GM18861 (cell line): ENCODE measurements at regions not wholly inside any gene's neighbourhood (a gene's known extent, or its start where the extent isn't known, plus 50 kb on each side); places are given as distances from the start of the nearest gene placed in this dataset.
"Not testable (repeated sequence)": the region's sequence is repeated elsewhere in the genome, so short reads cannot be mapped to it uniquely, and the experiment has no call there.

Experiments
- ATAC-seq: cut with Tn5 transposase; IDR thresholded peaks from one replicate; pipeline ENCODE4 v1.9.1; 2021; ENCODE audit not compliant: unreplicated experiment

DNA sequence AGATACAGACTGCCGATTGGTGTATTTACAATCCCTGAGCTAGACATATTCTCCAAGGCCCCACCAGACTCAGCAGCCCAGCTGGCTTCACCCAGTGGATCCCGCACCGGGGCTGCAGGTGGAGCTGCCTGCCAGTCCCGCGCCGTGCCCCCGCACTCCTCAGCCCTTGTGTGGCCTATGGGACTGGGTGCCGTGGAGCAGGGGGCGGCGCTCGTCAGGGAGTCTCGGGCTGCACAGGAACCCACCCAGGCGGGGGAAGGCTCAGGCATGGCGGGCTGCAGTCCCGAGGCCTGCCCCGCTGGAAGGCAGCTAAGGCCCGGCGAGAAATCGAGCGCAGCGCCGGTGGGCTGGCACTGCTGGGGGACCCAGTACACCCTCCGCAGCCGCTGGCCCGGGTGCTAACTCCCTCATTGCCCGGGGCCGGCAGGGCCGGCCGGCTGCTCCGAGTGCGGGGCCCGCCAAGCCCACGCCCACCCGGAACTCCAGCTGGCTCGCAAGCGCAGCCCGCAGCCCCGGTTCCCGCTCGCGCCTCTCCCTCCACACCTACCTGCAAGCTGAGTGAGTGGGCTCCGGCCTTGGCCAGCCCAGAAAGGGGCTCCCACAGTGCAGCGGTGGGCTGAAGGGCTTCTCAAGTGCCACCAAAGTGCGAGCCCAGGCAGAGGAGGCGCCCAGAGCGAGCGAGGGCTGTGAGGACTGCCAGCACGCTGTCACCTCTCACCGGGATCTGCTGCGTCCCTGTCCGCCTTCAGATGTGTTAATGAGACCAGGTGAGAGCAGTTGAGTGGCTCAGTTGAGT lies 137.8 kb upstream of the LCORL start:
- not testable (repeated sequence) for ATAC-seq

GRCh38 chr4:18155067-18156041 lies 133.8 kb upstream of the LCORL start:
- ATAC-seq = no peak

- no peak for ATAC-seq
Measured at GRCh38 chr4:18138076-18138665, 116.6 kb upstream of the LCORL start.

DNA sequence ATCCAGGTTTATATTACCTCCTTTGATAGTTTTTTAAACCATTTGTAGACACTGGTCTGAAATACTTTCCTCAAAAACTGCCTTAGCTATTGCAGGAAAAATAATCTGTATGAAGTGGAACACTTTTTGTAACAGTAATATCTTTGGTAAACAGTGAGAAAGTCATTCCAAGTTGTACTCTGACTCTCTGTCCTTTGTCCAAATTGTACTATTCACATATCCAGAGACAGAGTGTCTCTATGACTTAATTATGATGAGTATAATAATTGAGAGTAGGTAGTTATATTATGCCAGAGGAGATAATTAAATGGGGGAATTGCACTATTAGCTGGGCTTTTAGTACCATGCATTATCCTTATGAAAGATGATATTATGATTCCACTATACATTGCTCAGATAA lies 112.6 kb upstream of the LCORL start:
- no peak for ATAC-seq

DNA sequence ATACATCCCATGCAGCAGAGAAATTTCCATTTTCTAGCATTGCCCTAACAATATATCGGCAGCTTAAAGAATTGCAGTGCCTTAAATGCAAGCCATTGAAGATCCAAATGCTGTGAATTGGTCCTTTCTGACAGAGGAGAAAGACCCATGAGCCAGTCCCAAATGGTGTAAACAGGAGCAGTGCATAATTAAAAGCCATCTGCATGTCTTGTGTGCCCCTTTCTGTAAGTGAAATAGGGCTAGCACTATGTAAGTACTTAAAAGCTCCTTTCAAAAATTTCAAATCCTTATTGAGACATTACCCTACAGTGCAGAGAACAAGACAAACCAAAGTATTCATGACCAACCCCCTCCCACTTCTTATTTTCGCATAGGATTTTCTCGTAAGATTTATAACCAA lies 108.7 kb upstream of the LCORL start:
- no peak for ATAC-seq

- no peak for ATAC-seq
Measured at GRCh38 chr4:18128241-18128640, 106.7 kb upstream of the LCORL start.

- ATAC-seq = no peak
Measured at GRCh38 chr4:18127030-18127429, 105.5 kb upstream of the LCORL start.

DNA sequence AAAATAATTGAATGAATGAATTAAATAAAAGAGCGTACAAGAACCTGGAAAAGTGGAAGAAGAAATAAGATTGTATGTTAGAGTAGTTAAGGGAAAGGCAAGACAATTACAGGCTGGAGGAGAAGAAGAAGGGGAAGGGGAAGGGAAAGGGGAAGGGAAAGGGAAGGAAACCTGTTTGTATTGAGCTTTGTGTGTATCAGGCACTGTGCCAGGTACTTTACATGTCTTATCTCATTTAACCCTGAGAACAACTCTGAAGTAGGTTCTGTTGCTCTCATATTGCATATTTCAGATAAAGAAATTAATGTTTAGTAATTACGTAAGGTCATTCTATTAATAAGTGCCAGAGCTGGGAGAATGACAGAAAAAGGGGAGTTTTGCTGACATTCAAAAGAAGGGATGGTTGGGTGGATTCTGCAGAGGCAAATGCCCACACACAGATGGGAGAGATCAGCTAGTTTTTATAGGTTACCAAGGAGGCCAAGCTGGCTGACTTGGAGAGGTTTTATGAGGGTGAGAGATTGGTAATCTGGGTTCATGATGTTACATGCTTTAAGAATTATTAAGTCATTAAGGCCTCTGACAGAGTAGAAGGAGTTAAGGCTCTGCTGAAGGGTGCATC lies 92.3 kb upstream of the LCORL start:
- no peak for ATAC-seq

- ATAC-seq = no peak
Measured at GRCh38 chr4:18111081-18111480, 89.5 kb upstream of the LCORL start.

DNA sequence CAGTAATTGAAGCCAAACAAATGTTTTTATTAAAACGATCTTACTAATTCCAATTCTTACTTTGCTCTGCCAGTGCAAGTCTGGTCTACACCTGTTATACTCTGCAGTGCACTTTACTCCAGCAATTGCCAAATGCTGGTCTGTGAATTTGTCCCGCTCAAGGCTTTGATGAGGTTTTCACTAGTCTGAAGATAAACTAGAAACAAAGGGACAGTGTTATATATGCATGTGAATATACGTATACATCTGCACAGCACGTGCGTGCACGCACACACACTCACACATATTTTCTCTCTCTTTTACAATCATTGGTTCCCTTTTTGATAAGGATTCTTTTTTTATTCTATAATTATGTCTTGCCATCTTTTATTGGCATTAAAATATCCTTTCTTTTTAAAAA lies 88.5 kb upstream of the LCORL start:
- no peak for ATAC-seq

GRCh38 chr4:18109676-18110075 lies 88.1 kb upstream of the LCORL start:
- no peak for ATAC-seq

DNA sequence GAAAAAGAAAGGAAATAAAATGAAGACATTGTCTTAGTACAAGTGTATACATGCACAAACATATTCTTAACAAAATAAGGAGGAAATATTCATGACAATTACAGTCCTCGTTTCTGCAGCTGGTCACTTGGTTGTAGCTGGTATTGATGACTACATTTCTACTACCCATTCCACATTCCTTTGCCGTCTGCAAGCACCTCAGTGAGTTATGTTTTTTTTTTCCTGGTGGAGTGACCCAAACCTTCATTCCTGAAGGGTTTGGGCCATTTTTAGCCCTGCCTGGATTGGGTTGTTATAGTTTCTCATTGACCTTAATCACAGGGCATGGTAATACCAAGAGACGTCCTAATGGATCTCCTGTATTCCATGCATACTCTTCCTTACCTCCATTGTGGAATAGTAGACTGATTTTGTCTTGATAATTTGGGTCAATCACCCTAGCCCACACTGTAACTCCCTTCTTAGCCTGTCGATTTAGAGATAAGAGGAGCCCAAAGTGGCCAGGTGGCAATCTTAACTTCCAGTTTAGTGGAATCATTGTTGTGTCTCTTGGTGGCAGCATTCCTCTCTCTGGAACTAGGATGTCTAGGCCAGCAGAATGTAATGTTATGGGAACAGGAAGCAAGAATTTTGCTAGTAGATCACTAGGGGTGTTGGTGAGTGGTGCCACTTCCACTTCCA lies 86.4 kb upstream of the LCORL start:
- ATAC-seq = not testable (repeated sequence)

- ATAC-seq = no peak
Measured at GRCh38 chr4:18106620-18107019, 85.1 kb upstream of the LCORL start.

GRCh38 chr4:18105030-18106011 lies 83.8 kb upstream of the LCORL start:
- ATAC-seq = peak; percentile 83

DNA sequence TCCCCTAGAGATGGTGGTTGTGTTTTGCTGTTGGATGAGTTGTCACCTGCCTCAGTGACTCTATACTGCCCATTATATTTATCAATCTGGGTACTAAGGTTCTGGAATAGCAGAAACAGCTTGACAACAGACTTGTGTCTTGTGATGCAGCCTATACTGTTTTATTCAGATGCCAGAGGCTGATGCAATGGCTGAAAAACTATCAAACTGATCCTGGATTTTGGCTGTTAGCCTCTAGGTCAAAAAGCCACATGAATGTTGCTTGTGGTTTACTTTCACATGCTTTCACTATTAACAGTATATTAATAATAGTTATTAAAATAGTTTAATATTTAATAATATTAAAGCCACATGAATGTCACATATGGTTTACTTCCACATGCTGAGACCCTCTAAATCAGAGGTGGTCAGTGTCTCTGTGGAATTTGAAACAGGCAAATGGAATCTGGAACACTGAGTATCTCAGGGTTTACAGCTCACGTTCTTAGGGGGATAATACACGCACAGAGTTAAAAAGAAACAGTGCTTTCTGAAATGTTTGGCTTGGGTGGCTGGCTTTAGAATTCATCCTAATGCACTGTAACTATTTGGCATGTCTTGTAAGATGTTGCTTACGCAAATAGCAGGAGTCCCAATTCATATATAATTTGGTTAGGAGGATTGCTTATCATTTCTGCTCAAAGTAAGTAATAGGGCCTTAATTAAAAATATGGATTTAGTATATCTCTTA lies 82.5 kb upstream of the LCORL start:
- no peak for ATAC-seq

DNA sequence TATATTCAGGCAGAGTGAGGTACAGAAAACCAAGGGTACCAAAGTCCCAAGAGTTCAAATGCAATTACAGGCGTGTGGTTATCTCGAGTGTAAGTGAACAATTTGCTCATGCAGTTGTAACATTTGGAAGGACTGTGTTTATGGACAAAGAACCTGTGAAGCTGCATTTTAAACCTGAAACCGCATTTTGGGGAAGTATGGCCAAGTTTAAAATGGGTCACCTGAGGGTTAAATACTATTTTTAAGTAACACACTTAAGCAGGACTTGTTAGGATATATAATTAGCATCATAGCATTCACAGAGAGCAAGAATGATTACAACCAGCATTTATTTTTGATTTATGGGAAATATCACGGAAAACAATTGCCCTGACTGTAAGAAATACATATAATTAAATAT lies 79.1 kb upstream of the LCORL start:
- ATAC-seq = no peak

DNA sequence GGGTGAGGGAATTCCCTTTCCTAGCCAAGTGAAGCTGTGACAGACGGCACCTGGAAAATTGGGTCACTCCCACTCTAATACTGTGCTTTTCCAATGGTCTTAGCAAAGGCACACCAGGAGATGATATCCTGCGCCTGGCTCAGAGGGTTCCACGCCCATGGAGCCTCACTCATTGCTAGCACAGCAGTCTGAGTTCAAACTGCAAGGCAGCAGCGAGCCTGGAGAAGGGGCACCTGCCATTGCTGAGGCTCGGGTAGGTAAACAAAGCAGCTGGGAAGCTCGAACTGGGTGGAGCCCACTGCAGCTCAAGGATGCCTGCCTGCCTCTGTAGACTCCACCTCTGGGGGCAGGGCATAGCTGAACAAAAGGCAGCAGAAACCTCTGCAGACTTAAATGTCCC lies 68.9 kb upstream of the LCORL start:
- ATAC-seq = not testable (repeated sequence)

- ATAC-seq = no peak
Measured at GRCh38 chr4:18082236-18082635, 60.7 kb upstream of the LCORL start.

DNA sequence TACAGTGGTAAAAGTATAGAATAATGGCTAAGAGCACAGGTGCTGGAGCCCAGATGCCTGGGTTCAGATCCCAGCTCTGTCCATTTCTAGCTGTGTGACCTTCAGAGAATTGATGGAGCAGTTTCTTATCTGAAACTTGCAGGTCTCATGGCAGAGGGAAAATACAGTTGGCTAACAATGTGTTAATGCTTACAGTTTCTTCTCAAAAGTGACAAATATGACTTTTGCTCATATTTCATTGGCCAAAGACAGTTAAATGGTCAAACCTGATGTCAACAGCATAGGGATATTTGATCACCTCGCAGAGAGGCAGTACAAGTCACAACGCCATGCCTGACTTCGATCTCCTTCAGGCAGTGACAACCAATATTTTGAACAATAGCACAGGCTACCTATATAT lies 60.2 kb upstream of the LCORL start:
- no peak for ATAC-seq
